Chondrocyte (in vitro differentiated cells): ENCODE measurements at regions not wholly inside any gene's neighbourhood (a gene's known extent, or its start where the extent isn't known, plus 50 kb on each side); places are given as distances from the start of the nearest gene placed in this dataset.

ENCODE experiments used
- DNase-seq: peaks from one replicate; pipeline ENCODE4 v3.0.0; 2021; ENCODE audit warnings: mixed read lengths, low spot score
- H3K27ac Mint-ChIP-seq: one replicate; pipeline ENCODE4 v1.8.0; 2021; ENCODE audit warnings: mild to moderate bottlenecking, moderate library complexity, mixed read lengths; ENCODE audit not compliant: unreplicated experiment
- H3K27me3 Mint-ChIP-seq: 2 replicates; pipeline ENCODE4 v1.8.0; 2021; ENCODE audit warnings: low read depth, mixed read lengths
- H3K36me3 Mint-ChIP-seq: 2 replicates; pipeline ENCODE4 v1.8.0; 2021; ENCODE audit warnings: low read depth, mixed read lengths
- H3K4me1 Mint-ChIP-seq: 2 replicates; pipeline ENCODE4 v1.8.0; 2021; ENCODE audit warnings: low read depth, mild to moderate bottlenecking, mixed read lengths
- H3K4me3 Mint-ChIP-seq: one replicate; pipeline ENCODE4 v1.8.0; 2021; ENCODE audit warnings: mild to moderate bottlenecking, moderate library complexity, mixed read lengths; ENCODE audit not compliant: unreplicated experiment
- H3K9me3 Mint-ChIP-seq: 2 replicates; pipeline ENCODE4 v1.8.0; 2021; ENCODE audit warnings: low read depth, mixed read lengths
- CTCF ChIP-seq: fragments of 200-600 bp; sonication (generic); IDR thresholded peaks from 2 replicates; pipeline ENCODE4 v1.5.0; 2021; ENCODE audit warnings: antibody characterized with exemption, mild to moderate bottlenecking, moderate library complexity

GRCh38 chr9:19650312-19650711, 138.5 kb downstream of the SLC24A2 start:
- H3K27me3 Mint-ChIP-seq = peaks cover 3% of the 10 kb centered on the region
- no peaks in the 10 kb centered on the region for H3K4me1 Mint-ChIP-seq
- TF ChIP-seq CTCF = no peak
- no peak overlapping the region for H3K4me3 Mint-ChIP-seq
- no peaks in the 10 kb centered on the region for H3K36me3 Mint-ChIP-seq
- H3K9me3 Mint-ChIP-seq = no peaks in the 10 kb centered on the region
- H3K27ac Mint-ChIP-seq = no peak overlapping the region
- no peak for DNase-seq

- no peaks in the 10 kb centered on the region for H3K9me3 Mint-ChIP-seq
- no peak overlapping the region for H3K27ac Mint-ChIP-seq
- no peaks in the 10 kb centered on the region for H3K36me3 Mint-ChIP-seq
- H3K27me3 Mint-ChIP-seq = peaks cover 3% of the 10 kb centered on the region
- no peak overlapping the region for H3K4me3 Mint-ChIP-seq
- no peak for TF ChIP-seq CTCF
- no peak for DNase-seq
- H3K4me1 Mint-ChIP-seq = no peaks in the 10 kb centered on the region
Measured at GRCh38 chr9:19649336-19650041, 139.3 kb downstream of the SLC24A2 start.

GRCh38 chr9:19648672-19649071, 140.2 kb downstream of the SLC24A2 start:
- H3K27ac Mint-ChIP-seq = no peak overlapping the region

GRCh38 chr9:19643875-19644274, 145.0 kb downstream of the SLC24A2 start:
- H3K27ac Mint-ChIP-seq = no peak overlapping the region
- H3K36me3 Mint-ChIP-seq = no peaks in the 10 kb centered on the region
- no peak for DNase-seq
- no peaks in the 10 kb centered on the region for H3K9me3 Mint-ChIP-seq
- no peaks in the 10 kb centered on the region for H3K4me1 Mint-ChIP-seq
- no peak for TF ChIP-seq CTCF
- no peak overlapping the region for H3K4me3 Mint-ChIP-seq
- peaks cover 8% of the 10 kb centered on the region for H3K27me3 Mint-ChIP-seq

More at GRCh38 chr9:19648672-19649071, 140.2 kb downstream of the SLC24A2 start:
- H3K4me3 Mint-ChIP-seq = no peak overlapping the region
- no peaks in the 10 kb centered on the region for H3K36me3 Mint-ChIP-seq
- H3K4me1 Mint-ChIP-seq = no peaks in the 10 kb centered on the region
- DNase-seq = no peak
- H3K27me3 Mint-ChIP-seq = peaks cover 8% of the 10 kb centered on the region
- TF ChIP-seq CTCF = no peak
- H3K9me3 Mint-ChIP-seq = no peaks in the 10 kb centered on the region

GRCh38 chr9:19642256-19642655, 146.6 kb downstream of the SLC24A2 start:
- TF ChIP-seq CTCF = no peak
- Mint-ChIP-seq H3K27ac (no peak overlapping the region), H3K9me3 (no peaks in the 10 kb centered on the region), H3K4me1 (no peaks in the 10 kb centered on the region), H3K4me3 (no peak overlapping the region), H3K27me3 (peaks cover 4% of the 10 kb centered on the region), H3K36me3 (no peaks in the 10 kb centered on the region)
- no peak for DNase-seq
